Nephron progenitor cell (in vitro differentiated cells): ENCODE measurements at regions not wholly inside any gene's neighbourhood (a gene's known extent, or its start where the extent isn't known, plus 50 kb on each side); places are given as distances from the start of the nearest gene placed in this dataset.

Experiments used
- DNase-seq: peaks from one replicate; pipeline ENCODE4 v3.0.0; 2021
- H3K27ac Mint-ChIP-seq: 2 replicates; pipeline ENCODE4 v1.8.0; 2021; ENCODE audit warnings: mild to moderate bottlenecking, moderate library complexity, mixed read lengths
- H3K27me3 Mint-ChIP-seq: 2 replicates; pipeline ENCODE4 v1.8.0; 2021; ENCODE audit warnings: mild to moderate bottlenecking, low read depth, mixed read lengths; ENCODE audit not compliant: poor library complexity
- H3K36me3 Mint-ChIP-seq: 2 replicates; pipeline ENCODE4 v1.8.0; 2021; ENCODE audit warnings: low read depth, mixed read lengths
- H3K4me1 Mint-ChIP-seq: 2 replicates; pipeline ENCODE4 v1.8.0; 2021; ENCODE audit warnings: mixed read lengths
- H3K4me3 Mint-ChIP-seq: 2 replicates; pipeline ENCODE4 v1.8.0; 2021; ENCODE audit warnings: mild to moderate bottlenecking, moderate library complexity, mixed read lengths
- H3K9me3 Mint-ChIP-seq: 2 replicates; pipeline ENCODE4 v1.8.0; 2021; ENCODE audit warnings: mild to moderate bottlenecking, moderate library complexity, mixed read lengths
- CTCF ChIP-seq: fragments of 200-600 bp; sonication (generic); IDR thresholded peaks from 2 replicates; pipeline ENCODE4 v1.5.0; 2021; ENCODE audit warnings: antibody characterized with exemption

DNA sequence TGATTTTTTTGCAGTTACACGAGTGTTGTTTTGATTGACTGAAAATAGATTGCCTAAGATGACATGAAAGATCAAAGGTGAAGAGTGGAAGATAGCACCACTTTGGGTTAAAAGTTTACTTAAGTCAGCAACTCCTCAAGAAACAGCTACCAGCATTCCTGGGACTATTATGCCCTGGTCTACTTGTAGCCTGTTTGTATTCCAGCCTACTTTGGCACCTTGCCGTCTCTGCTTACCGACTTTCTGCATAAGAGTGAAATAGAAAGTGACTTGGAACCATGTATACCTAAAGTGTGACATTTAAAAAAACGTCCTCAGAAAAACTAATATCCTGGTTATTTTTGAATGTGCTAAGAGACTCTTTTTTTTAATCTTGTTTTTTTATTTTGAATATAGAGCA, 631.5 kb upstream of the PTBP2 start:
- Mint-ChIP-seq H3K9me3 (no peaks in the 10 kb centered on the region), H3K27ac (no peak overlapping the region), H3K27me3 (no peaks in the 10 kb centered on the region), H3K36me3 (no peaks in the 10 kb centered on the region), H3K4me3 (no peak overlapping the region), H3K4me1 (no peaks in the 10 kb centered on the region)
- no peak for DNase-seq
- no peak for TF ChIP-seq CTCF

DNA sequence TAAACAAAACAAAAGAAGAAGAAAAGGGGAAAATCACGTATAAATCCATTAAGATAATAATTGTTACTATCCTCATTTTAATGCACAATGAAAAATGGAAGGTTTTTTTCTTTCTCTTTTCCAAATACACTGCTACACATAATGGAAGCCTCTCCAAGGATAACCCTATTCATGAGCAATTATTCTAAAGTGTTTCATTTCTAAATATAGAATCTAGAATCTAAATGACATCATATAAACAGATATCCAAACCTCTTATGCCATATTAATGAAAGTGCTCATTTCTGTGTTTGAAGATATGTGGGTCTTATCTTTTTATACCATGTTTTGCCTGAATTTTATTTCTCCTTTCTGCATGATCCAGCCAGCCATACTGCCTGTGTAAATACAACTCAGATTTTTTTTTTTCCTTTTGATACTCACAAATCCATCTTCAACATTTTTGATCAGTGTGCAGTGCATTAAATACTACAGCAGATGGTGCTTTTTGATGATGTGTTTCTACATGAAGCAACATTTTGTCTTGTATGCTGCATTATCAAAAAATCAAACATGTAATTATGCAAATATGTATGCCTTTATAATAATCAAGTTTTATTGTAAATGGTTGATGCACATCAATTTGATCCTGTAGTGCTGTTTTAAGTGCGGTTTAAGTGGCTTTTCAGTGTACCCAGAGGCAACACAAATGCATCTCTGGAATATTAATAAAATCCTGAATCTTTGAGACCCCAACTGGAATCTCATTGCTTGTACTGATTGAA, 625.6 kb upstream of the PTBP2 start:
- DNase-seq = no peak
- H3K4me3 Mint-ChIP-seq = no peak overlapping the region
- H3K9me3 Mint-ChIP-seq = no peaks in the 10 kb centered on the region
- no peak for TF ChIP-seq CTCF
- H3K27me3 Mint-ChIP-seq = no peaks in the 10 kb centered on the region
- H3K27ac Mint-ChIP-seq = no peak overlapping the region
- H3K4me1 Mint-ChIP-seq = no peaks in the 10 kb centered on the region
- H3K36me3 Mint-ChIP-seq = no peaks in the 10 kb centered on the region

DNA sequence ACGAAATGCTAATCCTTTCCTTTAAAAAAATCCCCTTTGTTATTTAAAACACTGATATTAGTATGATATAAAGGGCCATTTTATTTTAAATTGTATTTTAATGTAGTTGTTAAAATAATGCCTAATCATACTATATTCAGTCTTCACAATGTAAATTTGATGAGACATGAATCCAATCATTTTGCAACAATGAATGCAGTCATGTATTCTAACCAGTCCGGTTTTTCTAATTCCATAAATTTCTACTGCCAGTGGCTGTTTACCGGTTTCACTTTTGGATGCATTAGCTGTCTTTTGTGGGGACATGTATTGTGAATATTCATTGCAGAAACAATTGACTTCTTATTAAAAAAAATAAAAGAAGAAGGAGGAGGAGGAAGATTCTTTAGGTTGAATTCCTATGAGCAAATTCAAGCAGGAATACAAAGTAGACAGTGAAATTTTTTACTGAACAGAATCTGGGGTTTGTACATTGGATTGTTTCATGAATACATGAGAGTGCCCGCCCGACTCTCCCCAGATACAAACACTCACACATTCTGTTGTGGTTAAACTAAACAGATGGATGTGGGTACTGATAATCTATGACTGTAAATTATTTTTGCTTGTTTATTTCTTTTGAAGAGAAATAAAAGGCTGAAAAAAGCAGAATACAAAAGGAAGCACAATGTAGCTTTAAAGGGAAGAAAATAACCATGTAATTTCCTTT, 624.8 kb upstream of the PTBP2 start:
- Mint-ChIP-seq H3K27me3 (no peaks in the 10 kb centered on the region), H3K4me3 (no peak overlapping the region), H3K4me1 (no peaks in the 10 kb centered on the region), H3K9me3 (no peaks in the 10 kb centered on the region), H3K27ac (no peak overlapping the region), H3K36me3 (no peaks in the 10 kb centered on the region)
- no peak for TF ChIP-seq CTCF
- DNase-seq = no peak

- Mint-ChIP-seq H3K9me3 (peaks cover 9% of the 10 kb centered on the region), H3K4me3 (no peak overlapping the region), H3K27me3 (no peaks in the 10 kb centered on the region), H3K27ac (no peak overlapping the region), H3K4me1 (peaks cover 26% of the 10 kb centered on the region), H3K36me3 (peaks cover 8% of the 10 kb centered on the region)
- no peak for TF ChIP-seq CTCF
- DNase-seq = no peak
Observed at GRCh38 chr1:96104506-96104905, 617.1 kb upstream of the PTBP2 start.

DNA sequence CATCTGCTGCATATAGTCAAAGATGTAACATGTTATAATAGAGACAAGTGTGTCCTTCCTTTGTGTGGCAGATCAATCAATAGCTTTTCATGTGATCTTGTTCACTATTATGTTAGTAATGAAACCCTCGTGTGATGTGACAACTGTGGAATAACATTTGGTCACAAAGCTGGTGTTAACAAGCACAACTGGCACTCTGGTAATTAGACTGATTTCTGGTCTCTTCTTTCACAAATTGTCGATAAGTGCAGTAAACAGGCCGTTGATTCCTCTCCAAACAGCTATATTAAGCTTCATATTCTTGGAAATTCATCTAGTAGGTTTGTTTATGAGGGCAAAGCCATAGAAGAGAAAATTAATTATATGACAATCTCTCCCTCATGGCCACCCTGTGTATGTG, 616.7 kb upstream of the PTBP2 start:
- TF ChIP-seq CTCF = no peak
- Mint-ChIP-seq H3K27me3 (no peaks in the 10 kb centered on the region), H3K27ac (no peak overlapping the region), H3K36me3 (peaks cover 8% of the 10 kb centered on the region), H3K4me3 (no peak overlapping the region), H3K4me1 (peaks cover 26% of the 10 kb centered on the region), H3K9me3 (peaks cover 9% of the 10 kb centered on the region)
- DNase-seq = no peak

DNA sequence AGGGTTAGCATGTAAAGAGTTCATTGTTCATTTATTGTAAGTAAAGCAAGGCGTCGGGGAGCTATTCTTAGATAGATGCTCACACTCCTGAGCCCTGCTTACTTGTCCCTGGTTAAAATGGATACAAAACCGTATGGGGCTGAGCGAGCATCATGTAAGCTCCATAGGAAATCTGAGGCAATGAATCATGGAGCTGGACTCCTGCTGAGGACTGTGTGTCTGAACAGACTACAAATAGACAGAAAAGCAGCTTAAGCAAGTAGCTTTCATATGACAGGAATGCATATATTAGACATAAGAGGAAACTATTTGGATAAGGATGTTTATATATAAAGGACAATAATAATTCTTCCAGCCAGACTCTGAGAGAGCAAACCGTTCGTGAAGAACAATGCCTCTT, 604.9 kb upstream of the PTBP2 start:
- no peak overlapping the region for H3K4me3 Mint-ChIP-seq
- no peak for DNase-seq
- no peak overlapping the region for H3K27ac Mint-ChIP-seq
- no peak for TF ChIP-seq CTCF
- H3K27me3 Mint-ChIP-seq = no peaks in the 10 kb centered on the region
- no peaks in the 10 kb centered on the region for H3K9me3 Mint-ChIP-seq
- H3K4me1 Mint-ChIP-seq = no peaks in the 10 kb centered on the region
- H3K36me3 Mint-ChIP-seq = no peaks in the 10 kb centered on the region
